ENCODE measurements at regions not wholly inside any gene's neighbourhood (a gene's known extent, or its start where the extent isn't known, plus 50 kb on each side); places are given as distances from the start of the nearest gene placed in this dataset.

DNA sequence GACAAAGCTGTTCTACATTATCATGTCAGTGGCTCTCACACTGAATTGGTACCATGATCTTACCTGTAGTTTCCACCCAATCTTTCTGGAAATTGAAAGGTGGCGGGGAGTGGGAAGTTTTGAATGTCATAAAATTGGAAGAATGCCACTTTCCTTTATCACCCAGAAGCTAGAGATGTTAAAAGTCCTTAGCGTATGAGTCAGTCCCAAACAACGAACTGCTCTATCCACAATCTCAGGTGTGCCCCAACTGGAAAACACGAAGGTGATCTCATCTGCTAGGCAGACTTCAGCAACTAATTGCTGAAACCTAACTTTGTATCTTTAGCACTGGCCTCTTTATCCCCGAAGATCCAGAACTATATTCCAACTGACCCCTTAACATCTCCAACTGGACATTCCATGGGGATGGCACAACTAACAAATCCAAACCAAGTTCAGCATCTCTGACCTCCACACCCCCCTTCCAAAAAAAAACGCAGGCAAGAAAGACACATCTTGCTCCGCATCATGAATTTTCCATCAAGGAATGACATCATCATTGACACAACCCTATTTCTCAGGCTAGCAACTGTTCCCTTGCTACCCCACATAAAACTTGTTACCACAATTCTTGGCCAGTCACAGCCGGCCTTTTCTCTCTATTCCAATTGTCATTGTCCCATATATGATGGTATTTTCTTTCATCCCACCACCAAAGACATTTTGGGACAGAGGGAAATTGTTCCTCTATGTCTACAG is 175.4 kb downstream of the KLF12 start:
- no peak for TF ChIP-seq SIN3A (IDR thresholded peaks at IDR 0.05; ENCODE audit: borderline replicate concordance, insufficient read depth, low read length)
- TF ChIP-seq, protein P1, sequence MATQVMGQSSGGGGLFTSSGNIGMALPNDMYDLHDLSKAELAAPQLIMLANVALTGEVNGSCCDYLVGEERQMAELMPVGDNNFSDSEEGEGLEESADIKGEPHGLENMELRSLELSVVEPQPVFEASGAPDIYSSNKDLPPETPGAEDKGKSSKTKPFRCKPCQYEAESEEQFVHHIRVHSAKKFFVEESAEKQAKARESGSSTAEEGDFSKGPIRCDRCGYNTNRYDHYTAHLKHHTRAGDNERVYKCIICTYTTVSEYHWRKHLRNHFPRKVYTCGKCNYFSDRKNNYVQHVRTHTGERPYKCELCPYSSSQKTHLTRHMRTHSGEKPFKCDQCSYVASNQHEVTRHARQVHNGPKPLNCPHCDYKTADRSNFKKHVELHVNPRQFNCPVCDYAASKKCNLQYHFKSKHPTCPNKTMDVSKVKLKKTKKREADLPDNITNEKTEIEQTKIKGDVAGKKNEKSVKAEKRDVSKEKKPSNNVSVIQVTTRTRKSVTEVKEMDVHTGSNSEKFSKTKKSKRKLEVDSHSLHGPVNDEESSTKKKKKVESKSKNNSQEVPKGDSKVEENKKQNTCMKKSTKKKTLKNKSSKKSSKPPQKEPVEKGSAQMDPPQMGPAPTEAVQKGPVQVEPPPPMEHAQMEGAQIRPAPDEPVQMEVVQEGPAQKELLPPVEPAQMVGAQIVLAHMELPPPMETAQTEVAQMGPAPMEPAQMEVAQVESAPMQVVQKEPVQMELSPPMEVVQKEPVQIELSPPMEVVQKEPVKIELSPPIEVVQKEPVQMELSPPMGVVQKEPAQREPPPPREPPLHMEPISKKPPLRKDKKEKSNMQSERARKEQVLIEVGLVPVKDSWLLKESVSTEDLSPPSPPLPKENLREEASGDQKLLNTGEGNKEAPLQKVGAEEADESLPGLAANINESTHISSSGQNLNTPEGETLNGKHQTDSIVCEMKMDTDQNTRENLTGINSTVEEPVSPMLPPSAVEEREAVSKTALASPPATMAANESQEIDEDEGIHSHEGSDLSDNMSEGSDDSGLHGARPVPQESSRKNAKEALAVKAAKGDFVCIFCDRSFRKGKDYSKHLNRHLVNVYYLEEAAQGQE (IDR thresholded peaks at IDR 0.05; ENCODE audit: insufficient read depth in 1 of 2, low read depth in 2 of 2, low read length in 2 of 2) = no peak
- TF ChIP-seq POLR2AphosphoS5 (IDR thresholded peaks at IDR 0.05; ENCODE audit: low read depth, low read length) = no peak
- TF ChIP-seq FOXP2 (optimal IDR thresholded peaks at IDR 0.05; ENCODE audit: borderline replicate concordance, extremely low read depth, extremely low read length, insufficient read depth) = no peak
- TF ChIP-seq TAF1 (IDR thresholded peaks at IDR 0.05; ENCODE audit: borderline replicate concordance, insufficient read depth, low read length) = no peak

DNA sequence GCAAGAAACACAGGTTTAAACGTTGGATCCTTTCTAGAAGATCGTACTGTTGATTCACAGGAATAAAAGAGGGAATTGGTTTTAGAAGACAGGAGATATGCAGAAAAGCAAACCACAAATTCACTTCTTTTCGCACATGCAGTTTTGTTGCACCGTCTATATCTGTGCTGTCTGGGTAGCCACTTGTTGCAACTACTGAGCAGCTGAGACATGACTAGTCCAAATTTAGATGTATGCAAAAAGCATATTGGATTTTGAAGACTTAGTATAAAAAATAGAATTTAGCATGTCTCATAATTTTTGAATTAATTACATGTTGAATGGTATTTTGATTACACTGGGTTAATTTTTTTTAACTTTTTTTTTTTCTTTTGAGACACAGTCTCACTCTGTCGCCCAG is 176.3 kb downstream of the KLF12 start:
- TF ChIP-seq SIN3A (IDR thresholded peaks at IDR 0.05; ENCODE audit: borderline replicate concordance, insufficient read depth, low read length) = no peak
- TF ChIP-seq, protein P1 (IDR thresholded peaks at IDR 0.05; ENCODE audit: insufficient read depth in 1 of 2, low read depth in 2 of 2, low read length in 2 of 2) = no peak
- no peak for TF ChIP-seq POLR2AphosphoS5 (IDR thresholded peaks at IDR 0.05; ENCODE audit: low read depth, low read length)
- TF ChIP-seq TAF1 (IDR thresholded peaks at IDR 0.05; ENCODE audit: borderline replicate concordance, insufficient read depth, low read length) = no peak
- no peak for TF ChIP-seq FOXP2 (optimal IDR thresholded peaks at IDR 0.05; ENCODE audit: borderline replicate concordance, extremely low read depth, extremely low read length, insufficient read depth)

DNA sequence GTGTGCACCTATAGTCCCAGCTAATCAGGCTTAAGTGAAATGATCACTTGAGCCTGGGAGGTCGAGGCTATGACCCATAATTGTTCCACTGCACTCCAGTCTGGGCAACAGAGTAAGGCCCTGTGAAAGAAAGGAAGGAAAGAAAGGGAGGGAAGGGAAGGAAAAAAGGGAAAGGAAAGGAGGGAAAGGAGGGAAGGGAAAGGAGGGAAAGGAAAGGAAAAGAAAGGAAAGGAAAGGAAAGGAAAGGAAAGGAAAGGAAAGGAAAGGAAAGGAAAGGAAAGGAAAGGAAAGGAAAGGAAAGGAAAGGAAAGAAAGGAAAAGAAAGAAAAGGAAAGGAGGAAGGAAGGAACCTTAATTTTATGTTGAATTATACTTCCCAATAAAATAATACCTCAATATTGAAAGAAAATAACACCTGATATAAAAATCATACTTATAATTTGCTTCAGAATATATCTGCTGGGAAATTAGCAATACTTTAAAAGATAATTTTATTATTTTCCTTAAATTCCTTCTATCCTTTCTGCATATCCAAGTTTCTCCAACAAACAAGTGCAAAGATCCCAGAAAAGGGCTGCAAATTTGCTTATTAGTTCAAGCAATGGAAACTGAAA is 177.3 kb downstream of the KLF12 start:
- TF ChIP-seq FOXP2 (optimal IDR thresholded peaks at IDR 0.05; ENCODE audit: borderline replicate concordance, extremely low read depth, extremely low read length, insufficient read depth) (no peak), TAF1 (IDR thresholded peaks at IDR 0.05; ENCODE audit: borderline replicate concordance, insufficient read depth, low read length) (no peak), POLR2AphosphoS5 (IDR thresholded peaks at IDR 0.05; ENCODE audit: low read depth, low read length) (no peak), SIN3A (IDR thresholded peaks at IDR 0.05; ENCODE audit: borderline replicate concordance, insufficient read depth, low read length) (no peak)
- TF ChIP-seq, protein P1 (IDR thresholded peaks at IDR 0.05; ENCODE audit: insufficient read depth in 1 of 2, low read depth in 2 of 2, low read length in 2 of 2) = no peak

DNA sequence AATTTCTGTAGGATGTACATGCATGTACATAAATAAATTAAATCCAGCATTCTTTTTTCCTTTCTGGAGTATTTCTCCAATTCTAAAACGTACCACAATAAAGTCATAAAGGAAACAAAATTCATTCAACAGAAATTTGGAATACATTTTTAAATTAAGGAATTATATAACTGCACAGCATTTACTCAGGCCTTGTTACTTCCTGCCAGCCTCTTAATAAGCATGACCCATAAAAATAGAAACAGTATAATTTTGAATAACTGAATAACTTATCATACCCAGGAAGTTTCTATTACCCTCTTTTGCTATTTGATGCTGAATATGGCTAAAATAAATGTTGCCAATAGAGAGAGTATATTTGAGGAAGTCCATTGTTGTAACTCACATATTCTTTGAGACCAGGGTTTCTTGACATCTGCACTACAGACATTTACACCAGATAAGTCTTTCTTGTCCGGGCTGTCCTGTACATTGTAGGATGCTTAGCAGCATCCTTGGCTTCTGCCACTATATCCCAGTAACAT is 178.2 kb downstream of the KLF12 start:
- TF ChIP-seq POLR2AphosphoS5 (IDR thresholded peaks at IDR 0.05; ENCODE audit: low read depth, low read length) = no peak
- no peak for TF ChIP-seq FOXP2 (optimal IDR thresholded peaks at IDR 0.05; ENCODE audit: borderline replicate concordance, extremely low read depth, extremely low read length, insufficient read depth)
- TF ChIP-seq SIN3A (IDR thresholded peaks at IDR 0.05; ENCODE audit: borderline replicate concordance, insufficient read depth, low read length) = no peak
- TF ChIP-seq, protein P1 (IDR thresholded peaks at IDR 0.05; ENCODE audit: insufficient read depth in 1 of 2, low read depth in 2 of 2, low read length in 2 of 2) = no peak
- TF ChIP-seq TAF1 (IDR thresholded peaks at IDR 0.05; ENCODE audit: borderline replicate concordance, insufficient read depth, low read length) = no peak

Measured in PFSK-1 (cell line).